ENCODE measurements at regions not wholly inside any gene's neighbourhood (a gene's known extent, or its start where the extent isn't known, plus 50 kb on each side); places are given as distances from the start of the nearest gene placed in this dataset.

GRCh38 chr7:138345567-138345966 is 114.5 kb upstream of the TRIM24 start:
- DNase-seq (ENCODE audit: low spot score), result no peak
- Mint-ChIP-seq H3K27me3 (ENCODE audit: unreplicated experiment) (no peaks in the 10 kb centered on the region), H3K4me1 (ENCODE audit: unreplicated experiment) (no peaks in the 10 kb centered on the region), H3K9me3 (ENCODE audit: unreplicated experiment) (peaks cover 12% of the 10 kb centered on the region), H3K27ac (ENCODE audit: unreplicated experiment) (no peak overlapping the region), H3K36me3 (ENCODE audit: low read depth, unreplicated experiment) (peaks cover 19% of the 10 kb centered on the region), H3K4me3 (ENCODE audit: unreplicated experiment) (no peak overlapping the region)
- TF ChIP-seq, protein P1, sequence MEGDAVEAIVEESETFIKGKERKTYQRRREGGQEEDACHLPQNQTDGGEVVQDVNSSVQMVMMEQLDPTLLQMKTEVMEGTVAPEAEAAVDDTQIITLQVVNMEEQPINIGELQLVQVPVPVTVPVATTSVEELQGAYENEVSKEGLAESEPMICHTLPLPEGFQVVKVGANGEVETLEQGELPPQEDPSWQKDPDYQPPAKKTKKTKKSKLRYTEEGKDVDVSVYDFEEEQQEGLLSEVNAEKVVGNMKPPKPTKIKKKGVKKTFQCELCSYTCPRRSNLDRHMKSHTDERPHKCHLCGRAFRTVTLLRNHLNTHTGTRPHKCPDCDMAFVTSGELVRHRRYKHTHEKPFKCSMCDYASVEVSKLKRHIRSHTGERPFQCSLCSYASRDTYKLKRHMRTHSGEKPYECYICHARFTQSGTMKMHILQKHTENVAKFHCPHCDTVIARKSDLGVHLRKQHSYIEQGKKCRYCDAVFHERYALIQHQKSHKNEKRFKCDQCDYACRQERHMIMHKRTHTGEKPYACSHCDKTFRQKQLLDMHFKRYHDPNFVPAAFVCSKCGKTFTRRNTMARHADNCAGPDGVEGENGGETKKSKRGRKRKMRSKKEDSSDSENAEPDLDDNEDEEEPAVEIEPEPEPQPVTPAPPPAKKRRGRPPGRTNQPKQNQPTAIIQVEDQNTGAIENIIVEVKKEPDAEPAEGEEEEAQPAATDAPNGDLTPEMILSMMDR (IDR thresholded peaks at IDR 0.05; ENCODE audit: unreplicated experiment), result no peak

GRCh38 chr7:138346975-138347374 is 113.1 kb upstream of the TRIM24 start:
- TF ChIP-seq, protein P1 (IDR thresholded peaks at IDR 0.05; ENCODE audit: unreplicated experiment), result no peak
- H3K36me3 Mint-ChIP-seq (ENCODE audit: low read depth, unreplicated experiment), result peaks cover 19% of the 10 kb centered on the region
- H3K27me3 Mint-ChIP-seq (ENCODE audit: unreplicated experiment), result no peaks in the 10 kb centered on the region
- H3K4me3 Mint-ChIP-seq (ENCODE audit: unreplicated experiment), result no peak overlapping the region
- DNase-seq (ENCODE audit: low spot score), result no peak
- peaks cover 14% of the 10 kb centered on the region for H3K9me3 Mint-ChIP-seq (ENCODE audit: unreplicated experiment)
- no peaks in the 10 kb centered on the region for H3K4me1 Mint-ChIP-seq (ENCODE audit: unreplicated experiment)
- no peak overlapping the region for H3K27ac Mint-ChIP-seq (ENCODE audit: unreplicated experiment)

GRCh38 chr7:138349841-138350700 is 110.0 kb upstream of the TRIM24 start:
- H3K27ac Mint-ChIP-seq (ENCODE audit: unreplicated experiment), result no peak overlapping the region
- DNase-seq (ENCODE audit: low spot score), result no peak
- H3K9me3 Mint-ChIP-seq (ENCODE audit: unreplicated experiment), result peaks cover 4% of the 10 kb centered on the region
- no peak overlapping the region for H3K4me3 Mint-ChIP-seq (ENCODE audit: unreplicated experiment)
- TF ChIP-seq, protein P1 (IDR thresholded peaks at IDR 0.05; ENCODE audit: unreplicated experiment), result no peak
- no peaks in the 10 kb centered on the region for H3K27me3 Mint-ChIP-seq (ENCODE audit: unreplicated experiment)
- H3K4me1 Mint-ChIP-seq (ENCODE audit: unreplicated experiment), result no peaks in the 10 kb centered on the region
- H3K36me3 Mint-ChIP-seq (ENCODE audit: low read depth, unreplicated experiment), result peaks cover 13% of the 10 kb centered on the region

GRCh38 chr7:138350701-138351357 is 109.2 kb upstream of the TRIM24 start:
- H3K4me1 Mint-ChIP-seq (ENCODE audit: unreplicated experiment), result no peaks in the 10 kb centered on the region
- H3K27ac Mint-ChIP-seq (ENCODE audit: unreplicated experiment), result no peak overlapping the region
- no peak overlapping the region for H3K4me3 Mint-ChIP-seq (ENCODE audit: unreplicated experiment)

More at GRCh38 chr7:138350701-138351357, 109.2 kb upstream of the TRIM24 start:
- peaks cover 9% of the 10 kb centered on the region for H3K36me3 Mint-ChIP-seq (ENCODE audit: low read depth, unreplicated experiment)
- TF ChIP-seq, protein P1 (IDR thresholded peaks at IDR 0.05; ENCODE audit: unreplicated experiment), result no peak
- no peaks in the 10 kb centered on the region for H3K27me3 Mint-ChIP-seq (ENCODE audit: unreplicated experiment)
- peaks cover 4% of the 10 kb centered on the region for H3K9me3 Mint-ChIP-seq (ENCODE audit: unreplicated experiment)
- no peak for DNase-seq (ENCODE audit: low spot score)
